NT2/D1 (cell line): ENCODE measurements at regions not wholly inside any gene's neighbourhood (a gene's known extent, or its start where the extent isn't known, plus 50 kb on each side); places are given as distances from the start of the nearest gene placed in this dataset.

Experiments
- YY1 ChIP-seq: IDR thresholded peaks from 2 replicates; pipeline ENCODE4 v1.6.1; 2011; ENCODE audit not compliant: insufficient read length, insufficient read depth
- ZNF274 ChIP-seq: IDR thresholded peaks from 2 replicates; pipeline ENCODE4 v1.6.1; 2011; ENCODE audit warnings: mild to moderate bottlenecking, low read depth, low read length

- TF ChIP-seq YY1: no peak
- TF ChIP-seq ZNF274: no peak
Measured at GRCh38 chr15:92326236-92326635, 67.4 kb upstream of the ST8SIA2 start.
